H1 (cell line): ENCODE measurements at regions not wholly inside any gene's neighbourhood (a gene's known extent, or its start where the extent isn't known, plus 50 kb on each side); places are given as distances from the start of the nearest gene placed in this dataset.

Experiments
- EP300 ChIP-seq, 2 experiments: IDR thresholded peaks; 1 replicate in 1 of 2; 2 replicates in 1 of 2; pipeline ENCODE4 v1.6.1; 2011 to 2012; ENCODE audit warnings: low read depth in 2 of 2, low read length in 2 of 2, mild to moderate bottlenecking in 2 of 2, borderline replicate concordance in 1 of 2, inconsistent platforms in 1 of 2, moderate library complexity in 1 of 2
- FOSL1 ChIP-seq: IDR thresholded peaks from 2 replicates; pipeline ENCODE4 v1.6.1; 2011; ENCODE audit warnings: mild to moderate bottlenecking, low read depth, low read length, moderate library complexity; ENCODE audit not compliant: insufficient read depth
- GABPA ChIP-seq: IDR thresholded peaks from 2 replicates; pipeline ENCODE4 v1.6.1; 2011; ENCODE audit warnings: mild to moderate bottlenecking, low read length, moderate library complexity, borderline replicate concordance; ENCODE audit not compliant: insufficient read depth
- JUND ChIP-seq: IDR thresholded peaks from 2 replicates; pipeline ENCODE4 v1.6.1; 2011; ENCODE audit warnings: mild to moderate bottlenecking, improper control_type of control experiment, low read length
- NANOG ChIP-seq: IDR thresholded peaks from 2 replicates; pipeline ENCODE4 v1.6.1; 2011; ENCODE audit warnings: low read length, low read depth, mild to moderate bottlenecking, inconsistent platforms; ENCODE audit not compliant: insufficient read depth, poor library complexity, severe bottlenecking
- SP1 ChIP-seq: IDR thresholded peaks from 2 replicates; pipeline ENCODE4 v1.6.1; 2011; ENCODE audit warnings: low read depth, low read length
- TCF12 ChIP-seq: IDR thresholded peaks from 2 replicates; pipeline ENCODE4 v1.6.1; 2011; ENCODE audit warnings: low read depth, mild to moderate bottlenecking, low read length
- TF ChIP-seq, protein P1 (sequence below): fragments of 300-600 bp; sonication (generic); IDR thresholded peaks from 2 replicates; pipeline ENCODE4 v1.7.1; 2012; ENCODE audit warnings: low read length, moderate library complexity, mild to moderate bottlenecking, inconsistent platforms; ENCODE audit not compliant: insufficient replicate concordance

DNA sequence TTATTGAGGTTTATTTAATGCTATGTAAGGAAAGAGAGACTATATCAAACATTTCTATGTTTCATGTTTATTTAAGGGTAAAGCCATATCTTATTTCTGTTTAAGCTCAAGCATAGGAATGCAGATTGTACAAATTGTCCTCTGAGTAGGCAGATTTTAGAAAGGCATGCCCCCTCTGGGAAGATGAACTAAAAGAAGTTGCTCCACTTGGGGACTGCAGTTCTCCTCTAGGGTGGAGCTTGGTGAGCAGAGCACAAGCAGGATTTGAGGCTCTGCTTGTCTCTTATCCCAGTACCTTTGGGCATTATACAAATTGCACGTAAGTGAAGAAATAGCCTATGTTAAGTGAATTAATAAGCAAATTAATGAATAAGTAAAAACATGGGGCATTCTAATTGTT, 96.2 kb upstream of the PDE3A start (continued):
- TF ChIP-seq, protein P1, sequence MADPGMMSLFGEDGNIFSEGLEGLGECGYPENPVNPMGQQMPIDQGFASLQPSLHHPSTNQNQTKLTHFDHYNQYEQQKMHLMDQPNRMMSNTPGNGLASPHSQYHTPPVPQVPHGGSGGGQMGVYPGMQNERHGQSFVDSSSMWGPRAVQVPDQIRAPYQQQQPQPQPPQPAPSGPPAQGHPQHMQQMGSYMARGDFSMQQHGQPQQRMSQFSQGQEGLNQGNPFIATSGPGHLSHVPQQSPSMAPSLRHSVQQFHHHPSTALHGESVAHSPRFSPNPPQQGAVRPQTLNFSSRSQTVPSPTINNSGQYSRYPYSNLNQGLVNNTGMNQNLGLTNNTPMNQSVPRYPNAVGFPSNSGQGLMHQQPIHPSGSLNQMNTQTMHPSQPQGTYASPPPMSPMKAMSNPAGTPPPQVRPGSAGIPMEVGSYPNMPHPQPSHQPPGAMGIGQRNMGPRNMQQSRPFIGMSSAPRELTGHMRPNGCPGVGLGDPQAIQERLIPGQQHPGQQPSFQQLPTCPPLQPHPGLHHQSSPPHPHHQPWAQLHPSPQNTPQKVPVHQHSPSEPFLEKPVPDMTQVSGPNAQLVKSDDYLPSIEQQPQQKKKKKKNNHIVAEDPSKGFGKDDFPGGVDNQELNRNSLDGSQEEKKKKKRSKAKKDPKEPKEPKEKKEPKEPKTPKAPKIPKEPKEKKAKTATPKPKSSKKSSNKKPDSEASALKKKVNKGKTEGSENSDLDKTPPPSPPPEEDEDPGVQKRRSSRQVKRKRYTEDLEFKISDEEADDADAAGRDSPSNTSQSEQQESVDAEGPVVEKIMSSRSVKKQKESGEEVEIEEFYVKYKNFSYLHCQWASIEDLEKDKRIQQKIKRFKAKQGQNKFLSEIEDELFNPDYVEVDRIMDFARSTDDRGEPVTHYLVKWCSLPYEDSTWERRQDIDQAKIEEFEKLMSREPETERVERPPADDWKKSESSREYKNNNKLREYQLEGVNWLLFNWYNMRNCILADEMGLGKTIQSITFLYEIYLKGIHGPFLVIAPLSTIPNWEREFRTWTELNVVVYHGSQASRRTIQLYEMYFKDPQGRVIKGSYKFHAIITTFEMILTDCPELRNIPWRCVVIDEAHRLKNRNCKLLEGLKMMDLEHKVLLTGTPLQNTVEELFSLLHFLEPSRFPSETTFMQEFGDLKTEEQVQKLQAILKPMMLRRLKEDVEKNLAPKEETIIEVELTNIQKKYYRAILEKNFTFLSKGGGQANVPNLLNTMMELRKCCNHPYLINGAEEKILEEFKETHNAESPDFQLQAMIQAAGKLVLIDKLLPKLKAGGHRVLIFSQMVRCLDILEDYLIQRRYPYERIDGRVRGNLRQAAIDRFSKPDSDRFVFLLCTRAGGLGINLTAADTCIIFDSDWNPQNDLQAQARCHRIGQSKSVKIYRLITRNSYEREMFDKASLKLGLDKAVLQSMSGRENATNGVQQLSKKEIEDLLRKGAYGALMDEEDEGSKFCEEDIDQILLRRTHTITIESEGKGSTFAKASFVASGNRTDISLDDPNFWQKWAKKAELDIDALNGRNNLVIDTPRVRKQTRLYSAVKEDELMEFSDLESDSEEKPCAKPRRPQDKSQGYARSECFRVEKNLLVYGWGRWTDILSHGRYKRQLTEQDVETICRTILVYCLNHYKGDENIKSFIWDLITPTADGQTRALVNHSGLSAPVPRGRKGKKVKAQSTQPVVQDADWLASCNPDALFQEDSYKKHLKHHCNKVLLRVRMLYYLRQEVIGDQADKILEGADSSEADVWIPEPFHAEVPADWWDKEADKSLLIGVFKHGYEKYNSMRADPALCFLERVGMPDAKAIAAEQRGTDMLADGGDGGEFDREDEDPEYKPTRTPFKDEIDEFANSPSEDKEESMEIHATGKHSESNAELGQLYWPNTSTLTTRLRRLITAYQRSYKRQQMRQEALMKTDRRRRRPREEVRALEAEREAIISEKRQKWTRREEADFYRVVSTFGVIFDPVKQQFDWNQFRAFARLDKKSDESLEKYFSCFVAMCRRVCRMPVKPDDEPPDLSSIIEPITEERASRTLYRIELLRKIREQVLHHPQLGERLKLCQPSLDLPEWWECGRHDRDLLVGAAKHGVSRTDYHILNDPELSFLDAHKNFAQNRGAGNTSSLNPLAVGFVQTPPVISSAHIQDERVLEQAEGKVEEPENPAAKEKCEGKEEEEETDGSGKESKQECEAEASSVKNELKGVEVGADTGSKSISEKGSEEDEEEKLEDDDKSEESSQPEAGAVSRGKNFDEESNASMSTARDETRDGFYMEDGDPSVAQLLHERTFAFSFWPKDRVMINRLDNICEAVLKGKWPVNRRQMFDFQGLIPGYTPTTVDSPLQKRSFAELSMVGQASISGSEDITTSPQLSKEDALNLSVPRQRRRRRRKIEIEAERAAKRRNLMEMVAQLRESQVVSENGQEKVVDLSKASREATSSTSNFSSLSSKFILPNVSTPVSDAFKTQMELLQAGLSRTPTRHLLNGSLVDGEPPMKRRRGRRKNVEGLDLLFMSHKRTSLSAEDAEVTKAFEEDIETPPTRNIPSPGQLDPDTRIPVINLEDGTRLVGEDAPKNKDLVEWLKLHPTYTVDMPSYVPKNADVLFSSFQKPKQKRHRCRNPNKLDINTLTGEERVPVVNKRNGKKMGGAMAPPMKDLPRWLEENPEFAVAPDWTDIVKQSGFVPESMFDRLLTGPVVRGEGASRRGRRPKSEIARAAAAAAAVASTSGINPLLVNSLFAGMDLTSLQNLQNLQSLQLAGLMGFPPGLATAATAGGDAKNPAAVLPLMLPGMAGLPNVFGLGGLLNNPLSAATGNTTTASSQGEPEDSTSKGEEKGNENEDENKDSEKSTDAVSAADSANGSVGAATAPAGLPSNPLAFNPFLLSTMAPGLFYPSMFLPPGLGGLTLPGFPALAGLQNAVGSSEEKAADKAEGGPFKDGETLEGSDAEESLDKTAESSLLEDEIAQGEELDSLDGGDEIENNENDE: no peak
- TF ChIP-seq EP300 (IDR thresholded peaks at IDR 0.05; ENCODE audit: borderline replicate concordance in 1 of 2, low read depth in 2 of 2, low read length in 2 of 2): no peak
- no peak for TF ChIP-seq JUND
- TF ChIP-seq FOSL1: no peak
- no peak for TF ChIP-seq NANOG
- TF ChIP-seq TCF12: no peak
- no peak for TF ChIP-seq GABPA
- TF ChIP-seq SP1: no peak
- TF ChIP-seq, all 59 proteins: peak for 0
